Naive B cell (primary cell): ENCODE measurements at regions not wholly inside any gene's neighbourhood (a gene's known extent, or its start where the extent isn't known, plus 50 kb on each side); places are given as distances from the start of the nearest gene placed in this dataset.
"Not testable (repeated sequence)": the region's sequence is repeated elsewhere in the genome, so short reads cannot be mapped to it uniquely, and the experiment has no call there.

Experiments used
- ATAC-seq, 2 donors: fragments of 150-1000 bp; cut with Tn5 transposase; 2 replicates each; pipeline ENCODE4 v1.10.0; 2021; ENCODE audit warnings: low read depth in 2 of 2, mild to moderate bottlenecking in 2 of 2, moderate library complexity in 2 of 2
- DNase-seq: peaks from one replicate; pipeline ENCODE4 v3.0.0; 2022
- H3K27ac Mint-ChIP-seq, 6 donors: one replicate each; pipeline ENCODE4 v1.8.0; 2020 to 2022; ENCODE audit warnings: mild to moderate bottlenecking in 6 of 6, mixed read lengths in 6 of 6, moderate library complexity in 5 of 6, inconsistent platforms in 2 of 6
- H3K27me3 Mint-ChIP-seq, 3 donors: one replicate each; pipeline ENCODE4 v1.8.0; 2021 to 2022; ENCODE audit warnings: mixed read lengths in 3 of 3, mild to moderate bottlenecking in 1 of 3
- H3K36me3 Mint-ChIP-seq, 2 donors: one replicate each; pipeline ENCODE4 v1.8.0; 2020 to 2022; ENCODE audit warnings: mixed read lengths in 2 of 2, inconsistent platforms in 1 of 2, mild to moderate bottlenecking in 1 of 2
- H3K4me1 Mint-ChIP-seq, 3 donors: one replicate each; pipeline ENCODE4 v1.8.0; 2020 to 2022; ENCODE audit warnings: mixed read lengths in 3 of 3, inconsistent platforms in 1 of 3, mild to moderate bottlenecking in 1 of 3, moderate library complexity in 1 of 3
- H3K4me3 Mint-ChIP-seq, 8 donors: one replicate each; pipeline ENCODE4 v1.8.0; 2020 to 2022; ENCODE audit warnings: mild to moderate bottlenecking in 8 of 8, mixed read lengths in 8 of 8, moderate library complexity in 8 of 8, inconsistent platforms in 2 of 8
- H3K9me3 Mint-ChIP-seq, 7 donors: one replicate each; pipeline ENCODE4 v1.8.0; 2020 to 2022; ENCODE audit warnings: mixed read lengths in 7 of 7, mild to moderate bottlenecking in 5 of 7, inconsistent platforms in 2 of 7, moderate library complexity in 1 of 7

GRCh38 chr21:23861911-23862504, 1745.3 kb downstream of the MRPL39 start:
- Mint-ChIP-seq H3K4me3 (peak overlapping the region; percentile 12 to 86 (median 71)), H3K9me3 (peaks cover 2 to 12% (median 3%) of the 10 kb centered on the region in 7 donors), H3K36me3 (peaks cover 0 to 9% of the 10 kb centered on the region in 2 donors), H3K27me3 (no peaks in the 10 kb centered on the region), H3K4me1 (peaks cover 46 to 55% (median 55%) of the 10 kb centered on the region in 3 donors), H3K27ac (peak overlapping the region; percentile 3 to 95 (median 74))
- ATAC-seq, result peak; percentile 94 to 96
- DNase-seq, result peak; percentile 47

GRCh38 chr21:23858878-23859277, 1748.4 kb downstream of the MRPL39 start:
- ATAC-seq (no peak), DNase-seq (no peak)
- peaks cover 0 to 7% (median 2%) of the 10 kb centered on the region in 7 donors for H3K9me3 Mint-ChIP-seq
- H3K36me3 Mint-ChIP-seq, result no peaks in the 10 kb centered on the region
- peaks cover 48 to 64% (median 63%) of the 10 kb centered on the region in 3 donors for H3K4me1 Mint-ChIP-seq
- H3K27ac Mint-ChIP-seq, result peak overlapping the region in 5 of 6 donors; percentile 2 to 86 (median 25)
- H3K4me3 Mint-ChIP-seq, result no peak overlapping the region
- no peaks in the 10 kb centered on the region for H3K27me3 Mint-ChIP-seq

GRCh38 chr21:23853796-23854379, 1753.4 kb downstream of the MRPL39 start:
- H3K4me1 Mint-ChIP-seq, result peaks cover 29 to 36% (median 34%) of the 10 kb centered on the region in 3 donors
- H3K9me3 Mint-ChIP-seq, result no peaks in the 10 kb centered on the region
- peak overlapping the region in 2 of 6 donors; percentile 18 to 55 for H3K27ac Mint-ChIP-seq
- H3K27me3 Mint-ChIP-seq, result no peaks in the 10 kb centered on the region
- no peaks in the 10 kb centered on the region for H3K36me3 Mint-ChIP-seq
- ATAC-seq, result peak; percentile 71 to 87
- peak overlapping the region in 1 of 8 donors; percentile 41 for H3K4me3 Mint-ChIP-seq
- peak; percentile 50 for DNase-seq

- H3K4me3 Mint-ChIP-seq, result peak overlapping the region in 2 of 8 donors; percentile 25 to 34
- no peak for DNase-seq
- ATAC-seq, result no peak
- H3K27me3 Mint-ChIP-seq, result no peaks in the 10 kb centered on the region
- peaks cover 7 to 37% (median 18%) of the 10 kb centered on the region in 7 donors for H3K9me3 Mint-ChIP-seq
- H3K27ac Mint-ChIP-seq, result peak overlapping the region in 2 of 6 donors; percentile 44 to 63
- H3K4me1 Mint-ChIP-seq, result peaks cover 0 to 15% (median 8%) of the 10 kb centered on the region in 3 donors
- peaks cover 10 to 17% of the 10 kb centered on the region in 2 donors for H3K36me3 Mint-ChIP-seq
Measured at GRCh38 chr21:23837564-23837963, 1769.7 kb downstream of the MRPL39 start.

GRCh38 chr21:23822760-23823159, 1784.5 kb downstream of the MRPL39 start:
- peak overlapping the region in 1 of 6 donors; percentile 64 for H3K27ac Mint-ChIP-seq
- peaks cover 0 to 3% (median 0%) of the 10 kb centered on the region in 7 donors for H3K9me3 Mint-ChIP-seq
- no peak for DNase-seq
- no peaks in the 10 kb centered on the region for H3K27me3 Mint-ChIP-seq
- H3K4me1 Mint-ChIP-seq, result no peaks in the 10 kb centered on the region
- no peak for ATAC-seq
- H3K36me3 Mint-ChIP-seq, result no peaks in the 10 kb centered on the region
- H3K4me3 Mint-ChIP-seq, result no peak overlapping the region

GRCh38 chr21:23817337-23817736, 1789.9 kb downstream of the MRPL39 start:
- Mint-ChIP-seq H3K27ac (no peak overlapping the region), H3K36me3 (no peaks in the 10 kb centered on the region), H3K4me1 (peaks cover 4 to 7% (median 5%) of the 10 kb centered on the region in 3 donors), H3K4me3 (no peak overlapping the region), H3K9me3 (peaks cover 0 to 3% (median 0%) of the 10 kb centered on the region in 7 donors), H3K27me3 (no peaks in the 10 kb centered on the region)
- DNase-seq (no peak), ATAC-seq (no peak)

- ATAC-seq, result no peak
- Mint-ChIP-seq H3K27ac (peak overlapping the region in 1 of 6 donors; percentile 85), H3K9me3 (peaks cover 0 to 8% (median 2%) of the 10 kb centered on the region in 7 donors), H3K27me3 (no peaks in the 10 kb centered on the region), H3K4me3 (no peak overlapping the region), H3K36me3 (no peaks in the 10 kb centered on the region), H3K4me1 (peaks cover 16 to 24% (median 16%) of the 10 kb centered on the region in 3 donors)
- no peak for DNase-seq
Measured at GRCh38 chr21:23812485-23812884, 1794.8 kb downstream of the MRPL39 start.

- Mint-ChIP-seq H3K4me1 (peaks cover 16 to 24% (median 16%) of the 10 kb centered on the region in 3 donors), H3K27ac (peak overlapping the region in 4 of 6 donors; percentile 62 to 89 (median 72)), H3K27me3 (no peaks in the 10 kb centered on the region), H3K36me3 (no peaks in the 10 kb centered on the region), H3K4me3 (peak overlapping the region in 1 of 8 donors; percentile 5), H3K9me3 (peaks cover 0 to 10% (median 2%) of the 10 kb centered on the region in 7 donors)
- DNase-seq (peak; percentile 51), ATAC-seq (peak; percentile 98 to 99)
Measured at GRCh38 chr21:23811805-23812204, 1795.5 kb downstream of the MRPL39 start.

- peaks cover 0 to 10% (median 4%) of the 10 kb centered on the region in 7 donors for H3K9me3 Mint-ChIP-seq
- no peak for ATAC-seq
- H3K4me1 Mint-ChIP-seq, result peaks cover 19 to 27% (median 22%) of the 10 kb centered on the region in 3 donors
- H3K27me3 Mint-ChIP-seq, result no peaks in the 10 kb centered on the region
- no peak for DNase-seq
- no peaks in the 10 kb centered on the region for H3K36me3 Mint-ChIP-seq
- H3K4me3 Mint-ChIP-seq, result no peak overlapping the region
- H3K27ac Mint-ChIP-seq, result no peak overlapping the region
Measured at GRCh38 chr21:23809573-23809972, 1797.7 kb downstream of the MRPL39 start.

GRCh38 chr21:23806966-23807548, 1800.2 kb downstream of the MRPL39 start:
- not testable (repeated sequence) for H3K27ac Mint-ChIP-seq, H3K9me3 Mint-ChIP-seq, DNase-seq, ATAC-seq, H3K27me3 Mint-ChIP-seq, H3K36me3 Mint-ChIP-seq, H3K4me3 Mint-ChIP-seq
- H3K4me1 Mint-ChIP-seq, result peaks cover 11 to 20% (median 15%) of the 10 kb centered on the region in 3 donors

GRCh38 chr21:23804866-23805265, 1802.4 kb downstream of the MRPL39 start:
- H3K36me3 Mint-ChIP-seq, result peaks cover 8% of the 10 kb centered on the region in 2 donors
- no peaks in the 10 kb centered on the region for H3K27me3 Mint-ChIP-seq
- H3K9me3 Mint-ChIP-seq, result peaks cover 5 to 24% (median 16%) of the 10 kb centered on the region in 7 donors
- ATAC-seq, result no peak
- H3K27ac Mint-ChIP-seq, result no peak overlapping the region
- peaks cover 7 to 14% (median 11%) of the 10 kb centered on the region in 3 donors for H3K4me1 Mint-ChIP-seq
- no peak for DNase-seq
- H3K4me3 Mint-ChIP-seq, result no peak overlapping the region

- Mint-ChIP-seq H3K9me3 (peaks cover 5 to 16% (median 13%) of the 10 kb centered on the region in 7 donors), H3K4me3 (peak overlapping the region in 2 of 8 donors; percentile 25 to 70), H3K27me3 (no peaks in the 10 kb centered on the region), H3K4me1 (peaks cover 7 to 14% (median 9%) of the 10 kb centered on the region in 3 donors), H3K27ac (peak overlapping the region in 2 of 6 donors; percentile 44 to 60), H3K36me3 (peaks cover 8% of the 10 kb centered on the region in 2 donors)
- DNase-seq (peak; percentile 4), ATAC-seq (peak; percentile 60 to 82)
Measured at GRCh38 chr21:23801292-23801691, 1806.0 kb downstream of the MRPL39 start.

- peaks cover 8% of the 10 kb centered on the region in 2 donors for H3K36me3 Mint-ChIP-seq
- no peak for DNase-seq
- H3K9me3 Mint-ChIP-seq, result peaks cover 5 to 16% (median 13%) of the 10 kb centered on the region in 7 donors
- H3K27ac Mint-ChIP-seq, result no peak overlapping the region
- no peaks in the 10 kb centered on the region for H3K27me3 Mint-ChIP-seq
- ATAC-seq, result no peak
- H3K4me3 Mint-ChIP-seq, result no peak overlapping the region
- peaks cover 4 to 11% (median 6%) of the 10 kb centered on the region in 3 donors for H3K4me1 Mint-ChIP-seq
Measured at GRCh38 chr21:23799376-23799775, 1807.9 kb downstream of the MRPL39 start.
